Effector memory CD4-positive, alpha-beta T cell (primary cell): ENCODE measurements at regions not wholly inside any gene's neighbourhood (a gene's known extent, or its start where the extent isn't known, plus 50 kb on each side); places are given as distances from the start of the nearest gene placed in this dataset.
"Not testable (repeated sequence)": the region's sequence is repeated elsewhere in the genome, so short reads cannot be mapped to it uniquely, and the experiment has no call there.

Experiments
- DNase-seq, 3 donors: peaks; one replicate each; pipeline ENCODE4 v3.0.0-alpha.2; 2020
- H3K27ac ChIP-seq: 2 replicates; pipeline ENCODE4 v1.7.0; 2013; ENCODE audit warnings: mild to moderate bottlenecking, low read length, moderate library complexity; ENCODE audit not compliant: insufficient read depth, poor library complexity, severe bottlenecking
- H3K27me3 ChIP-seq: replicated peaks from 2 replicates; pipeline ENCODE4 v1.7.0; 2013; ENCODE audit warnings: mild to moderate bottlenecking, low read length; ENCODE audit not compliant: insufficient read depth, control insufficient read depth, poor library complexity, severe bottlenecking
- H3K36me3 ChIP-seq: 2 replicates; pipeline ENCODE4 v1.7.0; 2013; ENCODE audit warnings: mild to moderate bottlenecking, low read length, moderate library complexity; ENCODE audit not compliant: control insufficient read depth, insufficient read depth
- H3K4me1 ChIP-seq: 2 replicates; pipeline ENCODE4 v1.7.0; 2013; ENCODE audit warnings: low read length, mild to moderate bottlenecking; ENCODE audit not compliant: control insufficient read depth, insufficient read depth, poor library complexity, severe bottlenecking
- H3K4me3 ChIP-seq: 2 replicates; pipeline ENCODE4 v1.7.0; 2013; ENCODE audit warnings: low read length, low read depth, mild to moderate bottlenecking; ENCODE audit not compliant: insufficient read depth, poor library complexity, severe bottlenecking
- H3K9me3 ChIP-seq: 2 replicates; pipeline ENCODE4 v1.7.0; 2013; ENCODE audit warnings: mild to moderate bottlenecking, low read length, moderate library complexity; ENCODE audit not compliant: control insufficient read depth

GRCh38 chr9:28970241-28970654 is 1397.0 kb upstream of the C9orf72 start:
- Histone ChIP-seq H3K4me1 (no peaks in the 10 kb centered on the region), H3K4me3 (no peak overlapping the region), H3K27me3 (no peaks in the 10 kb centered on the region), H3K36me3 (no peaks in the 10 kb centered on the region), H3K9me3 (no peaks in the 10 kb centered on the region), H3K27ac (no peak overlapping the region)
- DNase-seq = no peak

GRCh38 chr9:28971881-28972280 is 1398.6 kb upstream of the C9orf72 start:
- no peak overlapping the region for H3K4me3 ChIP-seq
- H3K9me3 ChIP-seq = no peaks in the 10 kb centered on the region
- no peak for DNase-seq
- no peak overlapping the region for H3K27ac ChIP-seq
- no peaks in the 10 kb centered on the region for H3K27me3 ChIP-seq
- no peaks in the 10 kb centered on the region for H3K4me1 ChIP-seq
- H3K36me3 ChIP-seq = no peaks in the 10 kb centered on the region

DNA sequence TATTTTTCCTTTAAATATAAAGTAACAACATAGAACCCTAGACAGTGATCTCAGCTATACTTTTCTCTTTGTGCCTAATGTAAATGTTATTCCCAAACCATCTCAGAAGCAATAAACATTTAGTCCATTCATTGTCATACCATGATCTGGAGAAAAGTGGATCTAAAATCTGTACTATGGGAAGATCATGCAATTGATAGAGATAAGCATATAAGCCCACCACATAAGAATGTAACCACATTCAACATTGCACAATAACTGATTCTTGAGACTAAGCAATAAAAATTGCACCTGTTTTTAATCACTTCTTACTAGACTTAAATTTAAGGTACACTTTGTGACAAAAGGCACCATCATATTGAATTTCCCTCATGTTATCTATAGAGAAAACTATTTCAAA is 1403.0 kb upstream of the C9orf72 start:
- Histone ChIP-seq H3K27me3 (no peaks in the 10 kb centered on the region), H3K36me3 (no peaks in the 10 kb centered on the region), H3K9me3 (no peaks in the 10 kb centered on the region), H3K4me1 (no peaks in the 10 kb centered on the region), H3K4me3 (no peak overlapping the region), H3K27ac (no peak overlapping the region)
- no peak for DNase-seq

DNA sequence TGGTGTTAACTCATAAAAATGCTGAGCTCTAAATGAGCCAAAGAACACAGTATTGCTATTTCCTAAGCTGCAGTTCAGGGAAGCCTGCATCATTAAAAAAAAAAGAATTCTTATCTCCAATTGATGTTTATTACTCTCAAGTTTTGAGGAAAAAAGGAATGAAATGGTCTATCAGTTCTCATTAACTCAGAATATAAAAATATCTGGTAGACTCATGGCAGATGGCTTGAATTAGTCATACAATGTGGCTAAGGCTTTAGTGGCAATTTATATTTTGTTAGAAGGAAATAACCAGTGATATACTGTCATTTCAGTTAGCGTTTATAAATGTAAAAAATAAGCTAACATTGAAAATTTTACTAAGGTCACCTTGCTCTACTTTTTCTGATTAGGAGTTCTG is 1403.4 kb upstream of the C9orf72 start:
- Histone ChIP-seq H3K4me3 (no peak overlapping the region), H3K27me3 (no peaks in the 10 kb centered on the region), H3K27ac (no peak overlapping the region), H3K36me3 (no peaks in the 10 kb centered on the region), H3K9me3 (no peaks in the 10 kb centered on the region), H3K4me1 (no peaks in the 10 kb centered on the region)
- DNase-seq = no peak

GRCh38 chr9:28981129-28981528 is 1407.8 kb upstream of the C9orf72 start:
- H3K4me1 ChIP-seq = no peaks in the 10 kb centered on the region
- DNase-seq = no peak
- no peak overlapping the region for H3K4me3 ChIP-seq
- no peaks in the 10 kb centered on the region for H3K27me3 ChIP-seq
- no peaks in the 10 kb centered on the region for H3K9me3 ChIP-seq
- H3K27ac ChIP-seq = no peak overlapping the region
- no peaks in the 10 kb centered on the region for H3K36me3 ChIP-seq

GRCh38 chr9:28981711-28982110 is 1408.4 kb upstream of the C9orf72 start:
- Histone ChIP-seq H3K9me3 (no peaks in the 10 kb centered on the region), H3K4me1 (no peaks in the 10 kb centered on the region), H3K4me3 (no peak overlapping the region), H3K36me3 (no peaks in the 10 kb centered on the region), H3K27ac (no peak overlapping the region), H3K27me3 (no peaks in the 10 kb centered on the region)
- DNase-seq = no peak

DNA sequence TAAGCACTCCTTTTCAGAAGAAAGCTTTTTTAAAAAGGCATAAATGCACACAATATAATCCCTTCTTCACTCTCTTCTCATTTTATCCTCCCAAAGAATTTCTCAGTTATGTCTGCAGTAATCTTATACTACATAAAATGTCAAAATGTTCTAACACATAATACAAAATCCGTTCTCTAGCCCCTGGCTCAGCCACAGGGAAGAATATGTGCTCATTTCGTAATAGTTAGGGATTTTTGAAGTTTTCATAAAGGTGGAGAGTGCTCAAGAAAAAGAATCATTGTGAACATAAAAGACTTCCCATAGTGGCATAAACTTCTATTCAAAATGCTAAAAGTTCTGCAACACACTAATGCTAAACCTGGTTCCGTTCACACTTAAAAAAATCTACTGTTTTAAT is 1410.7 kb upstream of the C9orf72 start:
- no peak for DNase-seq
- Histone ChIP-seq H3K9me3 (no peaks in the 10 kb centered on the region), H3K36me3 (no peaks in the 10 kb centered on the region), H3K27ac (no peak overlapping the region), H3K4me3 (no peak overlapping the region), H3K4me1 (no peaks in the 10 kb centered on the region), H3K27me3 (no peaks in the 10 kb centered on the region)

DNA sequence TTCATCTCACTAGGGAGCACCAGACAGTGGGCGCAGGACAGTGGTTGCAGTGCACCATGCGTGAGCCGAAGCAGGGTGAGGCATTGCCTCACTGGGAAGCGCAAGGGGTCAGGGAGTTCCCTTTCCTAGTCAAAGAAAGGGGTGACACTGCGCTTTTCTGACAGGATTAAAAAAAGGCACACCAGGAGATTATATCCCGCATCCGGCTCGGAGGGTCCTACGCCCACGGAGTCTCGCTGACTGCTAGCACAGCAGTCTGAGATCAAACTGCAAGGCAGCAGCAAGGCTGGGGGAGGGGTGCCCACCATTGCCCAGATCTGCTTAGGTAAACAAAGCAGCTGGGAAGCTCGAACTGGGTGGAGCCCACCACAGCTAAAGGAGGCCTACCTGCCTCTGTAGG is 1416.7 kb upstream of the C9orf72 start:
- not testable (repeated sequence) for H3K4me1 ChIP-seq, H3K27ac ChIP-seq, DNase-seq, H3K36me3 ChIP-seq, H3K27me3 ChIP-seq, H3K9me3 ChIP-seq, H3K4me3 ChIP-seq

DNA sequence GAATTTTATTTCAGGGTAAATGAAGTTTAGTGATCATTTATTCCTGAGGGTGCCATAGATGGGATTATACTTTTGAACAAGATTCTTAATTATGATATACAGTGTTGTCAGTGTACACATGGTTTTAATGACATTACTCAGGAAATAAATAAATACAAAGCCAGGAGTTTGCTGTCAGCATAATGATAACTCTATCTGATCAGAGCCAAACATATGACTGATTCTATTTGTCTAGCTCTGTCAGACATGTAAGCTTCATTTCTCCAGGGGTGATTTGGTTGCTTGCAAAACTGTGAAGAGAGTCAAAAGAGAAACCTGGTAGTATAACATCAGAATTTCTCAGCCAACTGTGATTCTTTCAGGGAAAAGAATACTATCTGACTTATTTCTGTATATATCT is 1425.8 kb upstream of the C9orf72 start:
- no peak overlapping the region for H3K4me3 ChIP-seq
- no peaks in the 10 kb centered on the region for H3K27me3 ChIP-seq
- no peaks in the 10 kb centered on the region for H3K9me3 ChIP-seq
- H3K27ac ChIP-seq = no peak overlapping the region
- DNase-seq = no peak
- no peaks in the 10 kb centered on the region for H3K36me3 ChIP-seq
- H3K4me1 ChIP-seq = no peaks in the 10 kb centered on the region

DNA sequence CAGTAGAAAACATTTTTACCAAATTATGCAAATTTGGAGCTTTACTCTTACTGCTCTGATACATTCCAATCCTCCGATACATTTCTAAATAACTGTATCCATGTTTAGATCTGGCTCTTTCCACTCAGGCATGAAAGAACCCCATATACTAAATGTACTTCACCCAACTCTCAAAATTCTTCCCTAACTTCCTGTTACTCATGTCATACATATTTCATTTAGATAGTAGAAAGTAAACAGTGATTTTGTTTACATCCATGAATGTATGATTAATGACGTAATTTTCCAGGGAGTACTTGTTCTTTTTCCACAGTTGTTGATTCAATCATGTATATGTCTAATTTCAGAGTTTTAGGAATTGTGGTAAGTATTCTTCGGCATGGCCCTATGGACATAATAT is 1426.5 kb upstream of the C9orf72 start:
- Histone ChIP-seq H3K4me3 (no peak overlapping the region), H3K4me1 (no peaks in the 10 kb centered on the region), H3K36me3 (no peaks in the 10 kb centered on the region), H3K9me3 (no peaks in the 10 kb centered on the region), H3K27ac (no peak overlapping the region), H3K27me3 (no peaks in the 10 kb centered on the region)
- no peak for DNase-seq

DNA sequence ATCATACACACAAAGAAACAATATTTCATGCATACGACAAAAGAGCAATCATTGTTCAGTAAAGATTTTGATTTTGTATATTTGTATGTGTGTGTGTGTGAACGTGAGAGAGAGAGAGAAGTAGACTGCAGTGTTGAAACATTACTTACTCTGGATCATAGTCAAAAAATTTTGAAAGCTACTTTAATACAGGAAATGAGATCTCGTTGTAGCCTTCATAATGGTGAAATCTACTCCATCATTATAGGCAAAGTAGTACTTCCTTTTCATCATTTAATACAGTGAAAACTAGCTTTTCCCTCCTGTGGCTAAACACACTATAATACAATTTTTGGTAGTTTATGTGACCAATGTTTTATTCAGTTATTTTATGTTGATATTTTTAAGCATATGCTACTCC is 1427.7 kb upstream of the C9orf72 start:
- Histone ChIP-seq H3K27ac (no peak overlapping the region), H3K27me3 (no peaks in the 10 kb centered on the region), H3K36me3 (no peaks in the 10 kb centered on the region), H3K4me1 (no peaks in the 10 kb centered on the region), H3K4me3 (no peak overlapping the region), H3K9me3 (no peaks in the 10 kb centered on the region)
- DNase-seq = no peak
